ENCODE measurements at regions not wholly inside any gene's neighbourhood (a gene's known extent, or its start where the extent isn't known, plus 50 kb on each side); places are given as distances from the start of the nearest gene placed in this dataset.

- H3K4me3 ChIP-seq (ENCODE audit: insufficient read depth, low read length): no peak overlapping the region
- DNase-seq (ENCODE audit: insufficient read length, low spot score, missing footprints): no peak
Observed at GRCh38 chr5:44935262-44935661, 126.5 kb downstream of the MRPS30 start.

GRCh38 chr5:44935871-44936270, 127.1 kb downstream of the MRPS30 start:
- TF ChIP-seq CTCF (IDR thresholded peaks at IDR 0.05; ENCODE audit: extremely low read depth, low read depth, low read length): no peak
- H3K4me3 ChIP-seq (ENCODE audit: insufficient read depth, low read length): no peak overlapping the region
- no peaks in the 10 kb centered on the region for H3K9me3 ChIP-seq (ENCODE audit: low read depth, low read length)
- no peaks in the 10 kb centered on the region for H3K36me3 ChIP-seq (ENCODE audit: insufficient read depth, low read length)
- H3K79me2 ChIP-seq (ENCODE audit: insufficient read depth, low read length): no peaks in the 10 kb centered on the region
- no peak overlapping the region for H2AFZ ChIP-seq (ENCODE audit: low read length)
- DNase-seq (ENCODE audit: insufficient read length, low spot score, missing footprints): no peak
- H3K27me3 ChIP-seq (ENCODE audit: insufficient read depth, low read length): no peaks in the 10 kb centered on the region
- H4K20me1 ChIP-seq (ENCODE audit: insufficient read depth, low read length): no peaks in the 10 kb centered on the region
- H3K4me2 ChIP-seq (ENCODE audit: insufficient read depth, low read length): no peak overlapping the region
- no peak overlapping the region for H3K27ac ChIP-seq (ENCODE audit: low read depth, low read length)
- no peaks in the 10 kb centered on the region for H3K4me1 ChIP-seq (ENCODE audit: insufficient read depth, low read length)

More at GRCh38 chr5:44935262-44935661, 126.5 kb downstream of the MRPS30 start:
- Histone ChIP-seq H3K36me3 (ENCODE audit: insufficient read depth, low read length) (no peaks in the 10 kb centered on the region), H3K4me2 (ENCODE audit: insufficient read depth, low read length) (no peak overlapping the region), H4K20me1 (ENCODE audit: insufficient read depth, low read length) (no peaks in the 10 kb centered on the region), H3K27ac (ENCODE audit: low read depth, low read length) (no peak overlapping the region), H3K4me1 (ENCODE audit: insufficient read depth, low read length) (no peaks in the 10 kb centered on the region), H2AFZ (ENCODE audit: low read length) (no peak overlapping the region), H3K9me3 (ENCODE audit: low read depth, low read length) (no peaks in the 10 kb centered on the region), H3K79me2 (ENCODE audit: insufficient read depth, low read length) (no peaks in the 10 kb centered on the region), H3K27me3 (ENCODE audit: insufficient read depth, low read length) (no peaks in the 10 kb centered on the region)
- TF ChIP-seq CTCF (IDR thresholded peaks at IDR 0.05; ENCODE audit: extremely low read depth, low read depth, low read length): no peak

GRCh38 chr5:44942524-44943001, 133.8 kb downstream of the MRPS30 start:
- Histone ChIP-seq H3K4me2 (ENCODE audit: insufficient read depth, low read length) (no peak overlapping the region), H3K4me1 (ENCODE audit: insufficient read depth, low read length) (no peaks in the 10 kb centered on the region), H3K79me2 (ENCODE audit: insufficient read depth, low read length) (no peaks in the 10 kb centered on the region), H3K9me3 (ENCODE audit: low read depth, low read length) (no peaks in the 10 kb centered on the region), H3K4me3 (ENCODE audit: insufficient read depth, low read length) (no peak overlapping the region), H2AFZ (ENCODE audit: low read length) (no peak overlapping the region), H3K36me3 (ENCODE audit: insufficient read depth, low read length) (no peaks in the 10 kb centered on the region), H4K20me1 (ENCODE audit: insufficient read depth, low read length) (no peaks in the 10 kb centered on the region), H3K27me3 (ENCODE audit: insufficient read depth, low read length) (no peaks in the 10 kb centered on the region), H3K27ac (ENCODE audit: low read depth, low read length) (no peak overlapping the region)
- TF ChIP-seq CTCF (IDR thresholded peaks at IDR 0.05; ENCODE audit: extremely low read depth, low read depth, low read length): no peak
- DNase-seq (ENCODE audit: insufficient read length, low spot score, missing footprints): no peak

- H3K4me2 ChIP-seq (ENCODE audit: insufficient read depth, low read length): no peak overlapping the region
- no peak for TF ChIP-seq CTCF (IDR thresholded peaks at IDR 0.05; ENCODE audit: extremely low read depth, low read depth, low read length)
- DNase-seq (ENCODE audit: insufficient read length, low spot score, missing footprints): no peak
Observed at GRCh38 chr5:44943647-44944046, 134.9 kb downstream of the MRPS30 start.

More at GRCh38 chr5:44943647-44944046, 134.9 kb downstream of the MRPS30 start:
- no peak overlapping the region for H3K4me3 ChIP-seq (ENCODE audit: insufficient read depth, low read length)
- H3K27me3 ChIP-seq (ENCODE audit: insufficient read depth, low read length): no peaks in the 10 kb centered on the region
- peaks cover under 1% of the 10 kb centered on the region for H3K9me3 ChIP-seq (ENCODE audit: low read depth, low read length)
- H3K36me3 ChIP-seq (ENCODE audit: insufficient read depth, low read length): no peaks in the 10 kb centered on the region
- no peaks in the 10 kb centered on the region for H3K4me1 ChIP-seq (ENCODE audit: insufficient read depth, low read length)
- no peak overlapping the region for H3K27ac ChIP-seq (ENCODE audit: low read depth, low read length)
- no peak overlapping the region for H2AFZ ChIP-seq (ENCODE audit: low read length)
- no peaks in the 10 kb centered on the region for H4K20me1 ChIP-seq (ENCODE audit: insufficient read depth, low read length)
- no peaks in the 10 kb centered on the region for H3K79me2 ChIP-seq (ENCODE audit: insufficient read depth, low read length)
